GM13977 (cell line): ENCODE measurements at regions not wholly inside any gene's neighbourhood (a gene's known extent, or its start where the extent isn't known, plus 50 kb on each side); places are given as distances from the start of the nearest gene placed in this dataset.

Source experiments
- DNase-seq: peaks from one replicate; pipeline ENCODE4 v3.0.0; 2012; ENCODE audit warnings: low spot score
- in situ Hi-C: fragments of 300-500 bp; cut with MboI; formaldehyde crosslinking; loops from one replicate; pipeline ENCODE4 v1.12.0; 2022; ENCODE audit warnings: low sequenced_read_pairs, low pct_unique_long_range_greater_than_20kb, mixed read lengths, inconsistent platforms; ENCODE audit not compliant: unreplicated experiment
- TF ChIP-seq, protein P1 (sequence below): IDR thresholded peaks from 2 replicates; pipeline ENCODE4 v1.5.1; 2012; ENCODE audit warnings: mild to moderate bottlenecking, control low read depth; ENCODE audit not compliant: insufficient read depth; ENCODE audit errors: extremely low read depth, missing control alignments

DNA sequence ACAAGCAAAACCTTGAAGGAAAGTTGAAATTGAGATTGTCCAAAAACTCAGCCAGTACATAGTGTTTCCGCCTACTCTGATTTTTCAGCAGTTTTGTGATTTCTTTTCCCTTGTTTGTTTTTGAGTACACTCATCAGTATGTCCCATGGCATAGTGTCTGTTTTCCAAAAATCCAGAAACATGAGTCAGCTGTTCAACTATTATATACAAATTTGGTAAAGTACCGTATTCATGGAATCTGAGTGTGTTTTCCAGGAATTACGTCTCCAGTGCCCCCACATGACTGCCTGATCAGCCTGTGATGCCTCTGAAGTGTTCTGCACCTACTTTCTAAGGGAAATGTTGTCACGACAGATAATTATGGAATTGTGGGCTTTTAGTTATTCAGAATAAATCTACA, 186.8 kb downstream of the LTN1 start:
- in situ Hi-C loops, result no loop called here
- TF ChIP-seq, protein P1, sequence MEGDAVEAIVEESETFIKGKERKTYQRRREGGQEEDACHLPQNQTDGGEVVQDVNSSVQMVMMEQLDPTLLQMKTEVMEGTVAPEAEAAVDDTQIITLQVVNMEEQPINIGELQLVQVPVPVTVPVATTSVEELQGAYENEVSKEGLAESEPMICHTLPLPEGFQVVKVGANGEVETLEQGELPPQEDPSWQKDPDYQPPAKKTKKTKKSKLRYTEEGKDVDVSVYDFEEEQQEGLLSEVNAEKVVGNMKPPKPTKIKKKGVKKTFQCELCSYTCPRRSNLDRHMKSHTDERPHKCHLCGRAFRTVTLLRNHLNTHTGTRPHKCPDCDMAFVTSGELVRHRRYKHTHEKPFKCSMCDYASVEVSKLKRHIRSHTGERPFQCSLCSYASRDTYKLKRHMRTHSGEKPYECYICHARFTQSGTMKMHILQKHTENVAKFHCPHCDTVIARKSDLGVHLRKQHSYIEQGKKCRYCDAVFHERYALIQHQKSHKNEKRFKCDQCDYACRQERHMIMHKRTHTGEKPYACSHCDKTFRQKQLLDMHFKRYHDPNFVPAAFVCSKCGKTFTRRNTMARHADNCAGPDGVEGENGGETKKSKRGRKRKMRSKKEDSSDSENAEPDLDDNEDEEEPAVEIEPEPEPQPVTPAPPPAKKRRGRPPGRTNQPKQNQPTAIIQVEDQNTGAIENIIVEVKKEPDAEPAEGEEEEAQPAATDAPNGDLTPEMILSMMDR, result no peak
- no peak for DNase-seq

DNA sequence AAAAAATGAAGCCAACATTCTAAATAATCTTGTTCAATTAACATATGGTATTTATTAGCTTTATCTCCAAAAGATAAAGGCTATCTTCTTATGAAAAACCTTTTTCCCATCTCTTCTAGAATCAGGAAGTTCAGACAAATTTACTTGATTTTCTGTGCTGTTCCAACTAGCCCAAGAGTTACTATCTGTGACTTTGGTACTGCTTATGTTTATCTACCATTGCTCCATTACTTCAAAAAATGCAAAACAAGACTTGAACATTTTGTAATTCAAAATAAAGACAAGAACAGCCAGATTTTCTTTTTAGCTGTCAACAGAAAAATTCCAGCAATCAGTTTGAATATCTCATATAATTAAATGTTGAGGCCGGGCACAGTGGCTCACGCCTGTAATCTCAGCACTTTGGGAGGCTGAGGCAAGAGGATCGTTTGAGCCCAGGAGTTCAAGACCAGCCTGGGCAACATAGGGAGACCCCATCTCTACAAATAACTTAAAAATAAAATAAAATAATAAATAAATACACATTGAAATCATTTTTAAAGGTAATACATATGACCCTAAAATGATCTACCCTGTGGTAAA, 188.5 kb downstream of the LTN1 start:
- TF ChIP-seq, protein P1, result no peak
- in situ Hi-C loops, result no loop called here
- no peak for DNase-seq

GRCh38 chr21:28801906-28802305, 190.8 kb downstream of the LTN1 start:
- no peak for DNase-seq
- in situ Hi-C loops, result no loop called here
- TF ChIP-seq, protein P1, result no peak

DNA sequence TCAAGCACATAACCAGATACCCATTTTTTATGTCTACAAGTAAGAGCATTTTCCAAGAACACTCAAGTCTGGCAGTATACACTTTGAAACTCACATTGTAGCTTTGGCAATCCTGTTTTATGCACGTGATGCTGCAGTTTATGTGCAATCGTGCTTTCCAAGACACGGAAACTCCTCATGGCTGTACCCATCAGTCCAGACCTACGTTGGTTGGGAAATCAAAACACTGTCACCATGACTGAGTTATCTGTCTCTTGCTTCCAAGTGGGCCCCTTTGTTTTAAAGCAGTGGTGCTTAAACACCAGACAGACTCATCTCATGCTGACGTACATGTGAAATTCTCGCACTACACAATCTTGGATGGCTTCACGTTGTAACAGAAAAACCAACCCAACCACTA, 192.8 kb downstream of the LTN1 start:
- TF ChIP-seq, protein P1, result no peak
- DNase-seq, result no peak
- in situ Hi-C loops, result no loop called here

- in situ Hi-C loops, result no loop called here
Observed at GRCh38 chr21:28798798-28799197, 193.9 kb downstream of the LTN1 start.

DNA sequence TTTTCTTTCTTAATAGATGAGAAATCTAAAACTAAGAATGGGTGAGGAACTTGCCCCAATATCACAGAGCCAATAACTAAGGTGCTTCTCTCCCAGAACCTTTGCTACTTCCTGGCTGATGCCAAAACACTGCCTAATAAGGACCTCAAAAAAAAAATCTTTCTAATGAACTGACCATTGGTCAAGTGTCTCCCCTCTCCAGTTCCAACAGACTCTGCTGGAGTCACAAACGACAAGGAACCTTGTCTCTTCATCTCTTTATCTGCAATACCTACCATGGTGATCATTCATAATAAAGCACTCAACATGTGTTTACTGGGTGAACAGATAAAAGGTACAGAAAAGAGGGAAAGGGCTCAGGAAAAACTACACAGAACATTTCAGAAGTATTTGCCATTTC, 197.4 kb downstream of the LTN1 start:
- no peak for DNase-seq
- in situ Hi-C loops, result no loop called here
- TF ChIP-seq, protein P1, result no peak

More at GRCh38 chr21:28798798-28799197, 193.9 kb downstream of the LTN1 start:
- TF ChIP-seq, protein P1, result no peak
- DNase-seq, result no peak
